ENCODE measurements at regions not wholly inside any gene's neighbourhood (a gene's known extent, or its start where the extent isn't known, plus 50 kb on each side); places are given as distances from the start of the nearest gene placed in this dataset.

GRCh38 chr3:197381371-197381770 is 83.0 kb upstream of the DLG1 start:
- H3K4me3 ChIP-seq = no peak overlapping the region
- H3K27me3 ChIP-seq = no peaks in the 10 kb centered on the region
- no peaks in the 10 kb centered on the region for H3K36me3 ChIP-seq
- no peak overlapping the region for H3K27ac ChIP-seq
- no peaks in the 10 kb centered on the region for H3K9me3 ChIP-seq
- DNase-seq = no peak
- TF ChIP-seq CTCF (IDR thresholded peaks at IDR 0.05) = no peak
- TF ChIP-seq POLR2A (IDR thresholded peaks at IDR 0.05) = no peak
- H3K4me1 ChIP-seq = no peaks in the 10 kb centered on the region

GRCh38 chr3:197380786-197381185 is 82.4 kb upstream of the DLG1 start:
- Histone ChIP-seq H3K27ac (no peak overlapping the region), H3K27me3 (no peaks in the 10 kb centered on the region), H3K9me3 (no peaks in the 10 kb centered on the region), H3K4me1 (no peaks in the 10 kb centered on the region), H3K4me3 (no peak overlapping the region), H3K36me3 (no peaks in the 10 kb centered on the region)
- no peak for DNase-seq
- TF ChIP-seq POLR2A (IDR thresholded peaks at IDR 0.05) = no peak
- no peak for TF ChIP-seq CTCF (IDR thresholded peaks at IDR 0.05)

GRCh38 chr3:197378985-197379718 is 80.7 kb upstream of the DLG1 start:
- Histone ChIP-seq H3K27me3 (no peaks in the 10 kb centered on the region), H3K4me3 (no peak overlapping the region), H3K36me3 (no peaks in the 10 kb centered on the region), H3K27ac (peak overlapping the region in 2 of 4 donors; percentile 37 to 84), H3K4me1 (no peaks in the 10 kb centered on the region), H3K9me3 (no peaks in the 10 kb centered on the region)
- TF ChIP-seq POLR2A (IDR thresholded peaks at IDR 0.05) (no peak), CTCF (IDR thresholded peaks at IDR 0.05) (no peak)
- no peak for DNase-seq

GRCh38 chr3:197376735-197377555 is 78.5 kb upstream of the DLG1 start:
- DNase-seq = no peak
- Histone ChIP-seq H3K4me3 (no peak overlapping the region), H3K4me1 (no peaks in the 10 kb centered on the region), H3K27me3 (no peaks in the 10 kb centered on the region), H3K27ac (peak overlapping the region in 1 of 4 donors; percentile 30), H3K36me3 (no peaks in the 10 kb centered on the region), H3K9me3 (no peaks in the 10 kb centered on the region)
- no peak for TF ChIP-seq CTCF (IDR thresholded peaks at IDR 0.05)
- no peak for TF ChIP-seq POLR2A (IDR thresholded peaks at IDR 0.05)

GRCh38 chr3:197376020-197376419 is 77.6 kb upstream of the DLG1 start:
- no peaks in the 10 kb centered on the region for H3K27me3 ChIP-seq
- H3K27ac ChIP-seq = no peak overlapping the region
- H3K9me3 ChIP-seq = no peaks in the 10 kb centered on the region
- no peak for DNase-seq
- H3K4me1 ChIP-seq = no peaks in the 10 kb centered on the region
- no peak overlapping the region for H3K4me3 ChIP-seq
- H3K36me3 ChIP-seq = no peaks in the 10 kb centered on the region
- TF ChIP-seq CTCF (IDR thresholded peaks at IDR 0.05) (no peak), POLR2A (IDR thresholded peaks at IDR 0.05) (no peak)
